ENCODE measurements at regions not wholly inside any gene's neighbourhood (a gene's known extent, or its start where the extent isn't known, plus 50 kb on each side); places are given as distances from the start of the nearest gene placed in this dataset.

DNA sequence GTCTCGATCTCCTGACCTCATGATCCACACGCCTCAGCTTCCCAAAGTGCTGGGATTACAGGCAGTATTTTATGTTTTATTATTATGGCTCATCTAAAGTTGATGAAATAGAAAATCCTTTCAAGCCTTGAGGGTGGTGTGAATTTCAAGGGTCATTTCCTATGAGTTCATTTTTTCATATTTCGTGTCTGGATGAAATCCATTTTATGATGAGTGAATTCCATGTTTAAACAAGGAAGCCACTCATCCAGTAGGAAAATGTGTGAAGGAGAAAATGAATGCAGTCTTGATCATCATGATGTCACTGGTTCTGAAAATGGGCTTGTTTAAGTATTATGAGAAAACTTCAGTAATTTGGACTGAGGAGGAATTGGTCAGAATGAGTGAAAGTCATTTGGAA lies 74.6 kb upstream of the ZSWIM6 start:
- H3K4me1 ChIP-seq (ENCODE audit: control insufficient read depth, insufficient read depth, low read length), result no peaks in the 10 kb centered on the region
- TF ChIP-seq REST (IDR thresholded peaks at IDR 0.05; ENCODE audit: insufficient read depth in 1 of 2, low read depth in 2 of 2, low read length in 1 of 2) (no peak), POLR2AphosphoS5 (IDR thresholded peaks at IDR 0.05; ENCODE audit: low read depth, low read length) (no peak), SIN3A (IDR thresholded peaks at IDR 0.05; ENCODE audit: borderline replicate concordance, insufficient read depth, low read depth, low read length) (no peak), TCF7L2 (IDR thresholded peaks at IDR 0.05; ENCODE audit: low read depth, low read length) (no peak)
- POLR2A ChIA-PET, result interaction anchor here (0.6 kb wide), 1 partner anchor 58 kb away, joined by 4 read pairs; no protein-coding TSS in a partner anchor
- no peak for ATAC-seq
- H3K27ac ChIP-seq (ENCODE audit: low read length), result no peak overlapping the region
- intact Hi-C loops (cut with micrococcal nuclease; ENCODE audit: unreplicated experiment), result no loop called here
- no peak overlapping the region for H3K4me3 ChIP-seq (ENCODE audit: low read depth in 2 of 2, low read length in 2 of 2)
- in situ Hi-C loops (cut with HindIII; ENCODE audit: low pct_unique_long_range_greater_than_20kb, low sequenced_read_pairs), result no loop called here
- H3K9me3 ChIP-seq (ENCODE audit: control insufficient read depth, insufficient read depth, low read depth, low read length), result no peaks in the 10 kb centered on the region
- CTCF ChIA-PET, result no interaction called here
- DNase-seq (ENCODE audit: low read depth, low spot score), result no peak
- no peaks in the 10 kb centered on the region for H3K36me3 ChIP-seq (ENCODE audit: control insufficient read depth, insufficient read depth, low read length)
- no TSS peak for BruUV-seq (replicated peaks)
- H3K27me3 ChIP-seq (ENCODE audit: control insufficient read depth, insufficient read depth, low read length), result no peaks in the 10 kb centered on the region

- Histone ChIP-seq H3K27me3 (ENCODE audit: control insufficient read depth, insufficient read depth, low read length) (no peaks in the 10 kb centered on the region), H3K36me3 (ENCODE audit: control insufficient read depth, insufficient read depth, low read length) (no peaks in the 10 kb centered on the region), H3K4me3 (ENCODE audit: low read depth in 2 of 2, low read length in 2 of 2) (no peak overlapping the region), H3K4me1 (ENCODE audit: control insufficient read depth, insufficient read depth, low read length) (no peaks in the 10 kb centered on the region), H3K27ac (ENCODE audit: low read length) (no peak overlapping the region), H3K9me3 (ENCODE audit: control insufficient read depth, insufficient read depth, low read depth, low read length) (no peaks in the 10 kb centered on the region)
- DNase-seq (ENCODE audit: low read depth, low spot score), result no peak
- BruUV-seq (replicated peaks), result no TSS peak
- CTCF ChIA-PET, result no interaction called here
- intact Hi-C loops (cut with micrococcal nuclease; ENCODE audit: unreplicated experiment) (no loop called here), in situ Hi-C loops (cut with HindIII; ENCODE audit: low pct_unique_long_range_greater_than_20kb, low sequenced_read_pairs) (no loop called here)
- ATAC-seq, result no peak
- TF ChIP-seq POLR2AphosphoS5 (IDR thresholded peaks at IDR 0.05; ENCODE audit: low read depth, low read length) (no peak), SIN3A (IDR thresholded peaks at IDR 0.05; ENCODE audit: borderline replicate concordance, insufficient read depth, low read depth, low read length) (no peak), TCF7L2 (IDR thresholded peaks at IDR 0.05; ENCODE audit: low read depth, low read length) (no peak), REST (IDR thresholded peaks at IDR 0.05; ENCODE audit: insufficient read depth in 1 of 2, low read depth in 2 of 2, low read length in 1 of 2) (no peak)
- TF ChIP-seq, protein P1, sequence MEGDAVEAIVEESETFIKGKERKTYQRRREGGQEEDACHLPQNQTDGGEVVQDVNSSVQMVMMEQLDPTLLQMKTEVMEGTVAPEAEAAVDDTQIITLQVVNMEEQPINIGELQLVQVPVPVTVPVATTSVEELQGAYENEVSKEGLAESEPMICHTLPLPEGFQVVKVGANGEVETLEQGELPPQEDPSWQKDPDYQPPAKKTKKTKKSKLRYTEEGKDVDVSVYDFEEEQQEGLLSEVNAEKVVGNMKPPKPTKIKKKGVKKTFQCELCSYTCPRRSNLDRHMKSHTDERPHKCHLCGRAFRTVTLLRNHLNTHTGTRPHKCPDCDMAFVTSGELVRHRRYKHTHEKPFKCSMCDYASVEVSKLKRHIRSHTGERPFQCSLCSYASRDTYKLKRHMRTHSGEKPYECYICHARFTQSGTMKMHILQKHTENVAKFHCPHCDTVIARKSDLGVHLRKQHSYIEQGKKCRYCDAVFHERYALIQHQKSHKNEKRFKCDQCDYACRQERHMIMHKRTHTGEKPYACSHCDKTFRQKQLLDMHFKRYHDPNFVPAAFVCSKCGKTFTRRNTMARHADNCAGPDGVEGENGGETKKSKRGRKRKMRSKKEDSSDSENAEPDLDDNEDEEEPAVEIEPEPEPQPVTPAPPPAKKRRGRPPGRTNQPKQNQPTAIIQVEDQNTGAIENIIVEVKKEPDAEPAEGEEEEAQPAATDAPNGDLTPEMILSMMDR (IDR thresholded peaks at IDR 0.05), result no peak
- POLR2A ChIA-PET, result no interaction called here
Observed at GRCh38 chr5:61261136-61261535, 70.9 kb upstream of the ZSWIM6 start.
